Osteocyte (in vitro differentiated cells): ENCODE measurements at regions not wholly inside any gene's neighbourhood (a gene's known extent, or its start where the extent isn't known, plus 50 kb on each side); places are given as distances from the start of the nearest gene placed in this dataset.

Experiments
- DNase-seq: peaks from one replicate; pipeline ENCODE4 v3.0.0; 2021; ENCODE audit warnings: mixed read lengths; ENCODE audit not compliant: unreplicated experiment; ENCODE audit errors: extremely low spot score
- H3K27ac Mint-ChIP-seq: one replicate; pipeline ENCODE4 v1.8.0; 2021; ENCODE audit warnings: mild to moderate bottlenecking, mixed read lengths; ENCODE audit not compliant: unreplicated experiment
- H3K27me3 Mint-ChIP-seq: one replicate; pipeline ENCODE4 v1.8.0; 2021; ENCODE audit warnings: mixed read lengths; ENCODE audit not compliant: unreplicated experiment
- H3K36me3 Mint-ChIP-seq: one replicate; pipeline ENCODE4 v1.8.0; 2021; ENCODE audit warnings: mixed read lengths; ENCODE audit not compliant: unreplicated experiment
- H3K4me1 Mint-ChIP-seq: one replicate; pipeline ENCODE4 v1.8.0; 2021; ENCODE audit warnings: mixed read lengths; ENCODE audit not compliant: unreplicated experiment
- H3K4me3 Mint-ChIP-seq: one replicate; pipeline ENCODE4 v1.8.0; 2021; ENCODE audit warnings: mild to moderate bottlenecking, moderate library complexity, mixed read lengths; ENCODE audit not compliant: unreplicated experiment
- H3K9me3 Mint-ChIP-seq: one replicate; pipeline ENCODE4 v1.8.0; 2021; ENCODE audit warnings: mixed read lengths; ENCODE audit not compliant: unreplicated experiment
- CTCF ChIP-seq: fragments of 200-600 bp; sonication (generic); IDR thresholded peaks from 2 replicates; pipeline ENCODE4 v1.5.0; 2021; ENCODE audit warnings: antibody characterized with exemption, mild to moderate bottlenecking, moderate library complexity

- Mint-ChIP-seq H3K4me3 (no peak overlapping the region), H3K27me3 (no peaks in the 10 kb centered on the region), H3K27ac (no peak overlapping the region), H3K36me3 (no peaks in the 10 kb centered on the region), H3K4me1 (peaks cover 21% of the 10 kb centered on the region), H3K9me3 (peaks cover 5% of the 10 kb centered on the region)
- no peak for DNase-seq
- no peak for TF ChIP-seq CTCF
These were observed 1536.2 kb downstream of the EFNA5 start for GRCh38 chr5:106134549-106134948.

- Mint-ChIP-seq H3K9me3 (no peaks in the 10 kb centered on the region), H3K27ac (no peak overlapping the region), H3K4me1 (no peaks in the 10 kb centered on the region), H3K4me3 (no peak overlapping the region), H3K27me3 (no peaks in the 10 kb centered on the region), H3K36me3 (no peaks in the 10 kb centered on the region)
- no peak for DNase-seq
- no peak for TF ChIP-seq CTCF
These were observed 1542.8 kb downstream of the EFNA5 start for GRCh38 chr5:106127985-106128384.

- H3K4me1 Mint-ChIP-seq, result no peaks in the 10 kb centered on the region
- H3K9me3 Mint-ChIP-seq, result no peaks in the 10 kb centered on the region
- H3K36me3 Mint-ChIP-seq, result no peaks in the 10 kb centered on the region
- H3K27ac Mint-ChIP-seq, result no peak overlapping the region
- H3K27me3 Mint-ChIP-seq, result no peaks in the 10 kb centered on the region
- no peak for DNase-seq
- TF ChIP-seq CTCF, result no peak
- no peak overlapping the region for H3K4me3 Mint-ChIP-seq
These were observed 1543.4 kb downstream of the EFNA5 start for GRCh38 chr5:106127341-106127781.

- Mint-ChIP-seq H3K27ac (no peak overlapping the region), H3K9me3 (no peaks in the 10 kb centered on the region), H3K27me3 (no peaks in the 10 kb centered on the region), H3K4me1 (peaks cover 1% of the 10 kb centered on the region), H3K4me3 (no peak overlapping the region), H3K36me3 (no peaks in the 10 kb centered on the region)
- peak; percentile 61 for TF ChIP-seq CTCF
- DNase-seq, result no peak
These were observed 1548.6 kb downstream of the EFNA5 start for GRCh38 chr5:106121972-106122605.

- H3K27me3 Mint-ChIP-seq, result no peaks in the 10 kb centered on the region
- TF ChIP-seq CTCF, result no peak
- no peak overlapping the region for H3K27ac Mint-ChIP-seq
- peaks cover 6% of the 10 kb centered on the region for H3K36me3 Mint-ChIP-seq
- peaks cover 23% of the 10 kb centered on the region for H3K4me1 Mint-ChIP-seq
- H3K4me3 Mint-ChIP-seq, result no peak overlapping the region
- DNase-seq, result no peak
- peaks cover 8% of the 10 kb centered on the region for H3K9me3 Mint-ChIP-seq
These were observed 1554.1 kb downstream of the EFNA5 start for GRCh38 chr5:106116682-106117081.
